HEK293T (cell line): ENCODE measurements at regions not wholly inside any gene's neighbourhood (a gene's known extent, or its start where the extent isn't known, plus 50 kb on each side); places are given as distances from the start of the nearest gene placed in this dataset.

Source experiments
- ARNT ChIP-seq: fragments of 450-650 bp; IDR thresholded peaks from 2 replicates; pipeline ENCODE4 v1.6.1; 2017; ENCODE audit warnings: mild to moderate bottlenecking
- BHLHE40 ChIP-seq: fragments of 450-650 bp; IDR thresholded peaks from 2 replicates; pipeline ENCODE4 v1.6.1; 2016; ENCODE audit warnings: mild to moderate bottlenecking, moderate library complexity, borderline replicate concordance
- CTBP1 ChIP-seq: fragments of 450-650 bp; IDR thresholded peaks from 2 replicates; pipeline ENCODE4 v1.6.1; 2016; ENCODE audit warnings: borderline replicate concordance
- FOXA1 ChIP-seq: fragments of 450-650 bp; IDR thresholded peaks from 2 replicates; pipeline ENCODE4 v1.6.1; 2016; ENCODE audit warnings: mild to moderate bottlenecking
- FOXK2 ChIP-seq: fragments of 450-650 bp; IDR thresholded peaks from 2 replicates; pipeline ENCODE4 v1.6.1; 2016; ENCODE audit warnings: mild to moderate bottlenecking
- FOXM1 ChIP-seq: fragments of 450-650 bp; IDR thresholded peaks from 2 replicates; pipeline ENCODE4 v1.6.1; 2017; ENCODE audit warnings: mild to moderate bottlenecking, borderline replicate concordance
- HDGF ChIP-seq: fragments of 450-650 bp; IDR thresholded peaks from 2 replicates; pipeline ENCODE4 v1.6.1; 2017; ENCODE audit warnings: antibody characterized with exemption, borderline replicate concordance
- L3MBTL2 ChIP-seq: fragments of 450-650 bp; conservative IDR thresholded peaks from 2 replicates; pipeline ENCODE4 v1.6.1; 2016; ENCODE audit warnings: mild to moderate bottlenecking
- NFRKB ChIP-seq: fragments of 450-650 bp; IDR thresholded peaks from 2 replicates; pipeline ENCODE4 v1.6.1; 2016; ENCODE audit warnings: mild to moderate bottlenecking, moderate library complexity
- SP1 ChIP-seq: fragments of 450-650 bp; IDR thresholded peaks from 2 replicates; pipeline ENCODE4 v1.6.1; 2017
- SUZ12 ChIP-seq: fragments of 450-650 bp; IDR thresholded peaks from 2 replicates; pipeline ENCODE4 v1.6.1; 2016; ENCODE audit warnings: mild to moderate bottlenecking
- TARDBP ChIP-seq: fragments of 450-650 bp; IDR thresholded peaks from 2 replicates; pipeline ENCODE4 v1.6.1; 2016

DNA sequence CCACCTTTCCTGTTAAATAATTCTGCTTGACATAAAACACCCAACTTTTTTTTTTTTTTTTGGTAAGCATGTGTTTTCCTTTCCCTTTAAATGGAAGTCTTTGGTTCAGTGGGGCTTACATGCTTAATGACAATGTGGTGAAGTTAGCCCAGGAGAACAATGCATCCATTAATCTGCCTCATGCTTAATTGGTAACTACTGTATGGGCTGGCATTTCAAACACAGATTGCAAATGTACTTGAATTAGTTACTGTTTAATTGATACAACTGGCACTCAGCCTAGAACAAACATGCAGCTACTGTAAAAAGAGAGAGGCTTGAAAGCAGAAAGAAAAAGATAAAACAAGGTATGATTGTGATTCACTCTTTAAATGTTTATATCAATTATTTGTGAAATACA, 483.6 kb upstream of the NOX3 start:
- no peak for TF ChIP-seq FOXK2
- no peak for TF ChIP-seq SP1
- no peak for TF ChIP-seq FOXM1
- TF ChIP-seq BHLHE40: no peak
- no peak for TF ChIP-seq NFRKB
- TF ChIP-seq SUZ12: no peak
- no peak for TF ChIP-seq CTBP1
- TF ChIP-seq HDGF: no peak
- no peak for TF ChIP-seq ARNT
- no peak for TF ChIP-seq TARDBP
- no peak for TF ChIP-seq FOXA1
- no peak for TF ChIP-seq L3MBTL2
